ENCODE measurements at regions not wholly inside any gene's neighbourhood (a gene's known extent, or its start where the extent isn't known, plus 50 kb on each side); places are given as distances from the start of the nearest gene placed in this dataset.

DNA sequence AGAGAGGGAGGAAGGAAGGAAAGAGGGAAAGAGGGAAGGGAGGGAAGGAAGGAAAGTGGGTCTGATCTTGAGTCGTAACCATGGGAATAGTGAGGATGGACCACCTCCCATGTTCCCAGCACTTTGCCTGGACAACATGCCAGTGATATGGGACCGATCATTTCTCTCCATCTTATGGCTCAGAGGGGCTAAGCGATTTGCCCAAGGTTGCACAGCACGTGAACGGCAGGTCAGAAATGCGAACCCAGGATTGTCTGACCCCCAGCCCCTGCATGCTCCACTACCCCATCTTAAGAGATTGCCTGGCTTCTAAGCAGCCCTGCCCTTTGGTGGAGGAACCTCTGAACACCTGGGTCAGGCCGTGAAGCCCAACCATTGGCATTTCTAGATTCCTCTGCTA is 109.0 kb upstream of the CARD11 start:
- H3K4me3 Mint-ChIP-seq (ENCODE audit: unreplicated experiment) = no peak overlapping the region

DNA sequence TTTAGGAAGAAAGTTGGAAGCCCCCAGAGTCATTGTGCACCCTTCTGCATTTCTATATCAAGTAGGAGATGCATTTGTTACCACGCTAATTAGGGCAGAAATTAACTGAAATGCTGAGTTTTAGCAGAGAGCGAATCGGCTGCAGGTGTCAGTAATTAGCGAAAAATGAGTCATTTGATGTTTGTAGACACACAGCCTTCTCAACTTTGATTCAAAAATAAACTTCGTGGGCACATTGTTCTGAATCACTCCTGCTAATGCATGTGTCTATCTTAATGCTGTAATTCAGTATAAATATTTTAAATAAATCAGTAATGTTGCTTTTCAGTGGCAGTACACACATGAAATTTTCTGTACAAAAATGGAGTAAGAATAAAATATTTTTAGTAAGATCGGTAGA is 109.5 kb upstream of the CARD11 start:
- H3K36me3 Mint-ChIP-seq (ENCODE audit: unreplicated experiment) = no peaks in the 10 kb centered on the region
- peaks cover 3% of the 10 kb centered on the region for H3K4me1 Mint-ChIP-seq (ENCODE audit: unreplicated experiment)
- TF ChIP-seq, protein P1, sequence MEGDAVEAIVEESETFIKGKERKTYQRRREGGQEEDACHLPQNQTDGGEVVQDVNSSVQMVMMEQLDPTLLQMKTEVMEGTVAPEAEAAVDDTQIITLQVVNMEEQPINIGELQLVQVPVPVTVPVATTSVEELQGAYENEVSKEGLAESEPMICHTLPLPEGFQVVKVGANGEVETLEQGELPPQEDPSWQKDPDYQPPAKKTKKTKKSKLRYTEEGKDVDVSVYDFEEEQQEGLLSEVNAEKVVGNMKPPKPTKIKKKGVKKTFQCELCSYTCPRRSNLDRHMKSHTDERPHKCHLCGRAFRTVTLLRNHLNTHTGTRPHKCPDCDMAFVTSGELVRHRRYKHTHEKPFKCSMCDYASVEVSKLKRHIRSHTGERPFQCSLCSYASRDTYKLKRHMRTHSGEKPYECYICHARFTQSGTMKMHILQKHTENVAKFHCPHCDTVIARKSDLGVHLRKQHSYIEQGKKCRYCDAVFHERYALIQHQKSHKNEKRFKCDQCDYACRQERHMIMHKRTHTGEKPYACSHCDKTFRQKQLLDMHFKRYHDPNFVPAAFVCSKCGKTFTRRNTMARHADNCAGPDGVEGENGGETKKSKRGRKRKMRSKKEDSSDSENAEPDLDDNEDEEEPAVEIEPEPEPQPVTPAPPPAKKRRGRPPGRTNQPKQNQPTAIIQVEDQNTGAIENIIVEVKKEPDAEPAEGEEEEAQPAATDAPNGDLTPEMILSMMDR (IDR thresholded peaks at IDR 0.05) = no peak
- DNase-seq (ENCODE audit: extremely low spot score, unreplicated experiment) = no peak
- peaks cover 42% of the 10 kb centered on the region for H3K27me3 Mint-ChIP-seq (ENCODE audit: unreplicated experiment)
- no peak overlapping the region for H3K27ac Mint-ChIP-seq (ENCODE audit: unreplicated experiment)
- no peaks in the 10 kb centered on the region for H3K9me3 Mint-ChIP-seq (ENCODE audit: unreplicated experiment)
- no peak overlapping the region for H3K4me3 Mint-ChIP-seq (ENCODE audit: unreplicated experiment)

More for the DNA sequence above, 109.0 kb upstream of the CARD11 start:
- no peaks in the 10 kb centered on the region for H3K36me3 Mint-ChIP-seq (ENCODE audit: unreplicated experiment)
- H3K9me3 Mint-ChIP-seq (ENCODE audit: unreplicated experiment) = no peaks in the 10 kb centered on the region
- no peak overlapping the region for H3K27ac Mint-ChIP-seq (ENCODE audit: unreplicated experiment)
- no peak for DNase-seq (ENCODE audit: extremely low spot score, unreplicated experiment)
- H3K4me1 Mint-ChIP-seq (ENCODE audit: unreplicated experiment) = no peaks in the 10 kb centered on the region
- peaks cover 42% of the 10 kb centered on the region for H3K27me3 Mint-ChIP-seq (ENCODE audit: unreplicated experiment)
- TF ChIP-seq, protein P1 (IDR thresholded peaks at IDR 0.05) = no peak

DNA sequence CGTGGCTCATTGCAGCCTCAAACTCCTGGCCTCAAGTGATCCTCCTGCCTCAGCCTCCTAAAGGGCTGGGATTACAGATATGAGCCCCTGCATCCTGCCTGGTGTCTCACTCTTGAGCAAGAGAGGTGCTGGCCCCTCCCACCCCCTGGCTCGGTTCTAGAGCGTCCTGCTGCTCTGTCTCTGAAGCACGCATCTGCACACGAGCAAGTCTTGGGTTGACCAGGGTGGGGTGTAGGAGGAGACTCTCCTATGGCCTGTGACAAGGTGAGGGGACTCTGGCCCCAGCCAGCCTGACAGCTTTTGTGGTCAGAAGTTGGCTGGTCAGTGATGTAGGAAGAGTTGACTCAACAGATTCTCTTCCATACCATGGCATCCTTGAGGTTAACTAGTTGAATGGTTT is 110.7 kb upstream of the CARD11 start:
- Mint-ChIP-seq H3K4me1 (ENCODE audit: unreplicated experiment) (peaks cover 3% of the 10 kb centered on the region), H3K27me3 (ENCODE audit: unreplicated experiment) (peaks cover 39% of the 10 kb centered on the region)

DNA sequence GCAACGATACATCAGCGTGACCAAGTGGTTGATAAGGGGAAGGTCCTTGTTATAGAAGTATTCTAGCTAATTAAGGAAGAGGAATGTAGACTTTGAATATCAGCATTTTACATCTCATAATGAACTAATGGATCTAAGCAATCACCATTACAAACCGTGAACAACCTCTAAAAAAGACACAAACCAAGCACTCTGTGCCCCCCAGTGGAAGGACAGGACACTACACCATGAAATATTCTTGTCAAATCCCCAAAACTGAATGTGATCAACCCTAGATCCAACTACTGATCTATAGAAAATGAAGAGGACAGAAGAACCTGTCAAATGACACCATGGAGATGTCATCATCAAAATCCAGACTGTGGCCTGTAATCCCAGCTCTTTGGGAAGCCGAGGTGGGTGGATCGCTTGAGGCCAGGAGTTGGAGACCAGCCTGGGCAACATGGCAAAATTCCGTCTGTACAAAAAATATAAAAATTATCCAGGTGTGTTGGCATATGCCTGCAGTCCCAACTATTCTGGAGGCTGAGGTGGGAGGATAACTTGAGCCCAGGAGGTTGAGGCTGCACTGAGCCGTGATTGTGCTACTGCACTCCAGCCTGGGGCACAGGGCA is 111.3 kb upstream of the CARD11 start:
- Mint-ChIP-seq H3K27ac (ENCODE audit: unreplicated experiment) (no peak overlapping the region), H3K36me3 (ENCODE audit: unreplicated experiment) (no peaks in the 10 kb centered on the region), H3K4me3 (ENCODE audit: unreplicated experiment) (no peak overlapping the region), H3K4me1 (ENCODE audit: unreplicated experiment) (peaks cover 3% of the 10 kb centered on the region), H3K9me3 (ENCODE audit: unreplicated experiment) (no peaks in the 10 kb centered on the region), H3K27me3 (ENCODE audit: unreplicated experiment) (peaks cover 36% of the 10 kb centered on the region)
- TF ChIP-seq, protein P1 (IDR thresholded peaks at IDR 0.05) = peak; percentile 70
- no peak for DNase-seq (ENCODE audit: extremely low spot score, unreplicated experiment)

More for the DNA sequence above, 110.7 kb upstream of the CARD11 start:
- no peak for DNase-seq (ENCODE audit: extremely low spot score, unreplicated experiment)
- Mint-ChIP-seq H3K4me3 (ENCODE audit: unreplicated experiment) (no peak overlapping the region), H3K36me3 (ENCODE audit: unreplicated experiment) (no peaks in the 10 kb centered on the region), H3K9me3 (ENCODE audit: unreplicated experiment) (no peaks in the 10 kb centered on the region), H3K27ac (ENCODE audit: unreplicated experiment) (no peak overlapping the region)
- TF ChIP-seq, protein P1 (IDR thresholded peaks at IDR 0.05) = no peak

DNA sequence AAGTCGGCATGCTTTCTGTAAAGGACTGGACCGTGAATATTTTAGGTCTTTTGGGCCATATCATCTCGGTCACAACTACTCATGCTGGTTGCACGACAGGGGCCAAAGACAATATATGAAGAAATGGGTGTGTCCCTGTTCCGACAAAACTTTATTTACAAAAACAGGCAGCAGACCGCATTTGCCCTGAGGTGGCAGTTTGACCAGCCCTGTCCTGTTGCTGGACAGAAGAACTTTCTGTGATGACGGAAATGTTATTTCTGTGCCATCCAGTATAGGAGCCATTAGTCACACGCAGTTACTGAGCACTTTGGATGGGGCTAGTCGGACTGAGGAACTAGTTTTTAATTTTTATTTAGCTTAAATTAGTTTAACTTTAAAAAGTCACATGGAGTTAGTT is 112.8 kb upstream of the CARD11 start:
- Mint-ChIP-seq H3K36me3 (ENCODE audit: unreplicated experiment) (no peaks in the 10 kb centered on the region), H3K27me3 (ENCODE audit: unreplicated experiment) (peaks cover 33% of the 10 kb centered on the region)
- TF ChIP-seq, protein P1 (IDR thresholded peaks at IDR 0.05) = no peak

More for the DNA sequence above, 112.8 kb upstream of the CARD11 start:
- Mint-ChIP-seq H3K9me3 (ENCODE audit: unreplicated experiment) (no peaks in the 10 kb centered on the region), H3K4me3 (ENCODE audit: unreplicated experiment) (no peak overlapping the region), H3K4me1 (ENCODE audit: unreplicated experiment) (peaks cover 3% of the 10 kb centered on the region), H3K27ac (ENCODE audit: unreplicated experiment) (no peak overlapping the region)
- DNase-seq (ENCODE audit: extremely low spot score, unreplicated experiment) = no peak
